Fibroblast of lung (primary cell): ENCODE measurements at regions not wholly inside any gene's neighbourhood (a gene's known extent, or its start where the extent isn't known, plus 50 kb on each side); places are given as distances from the start of the nearest gene placed in this dataset.

ENCODE experiments used
- DNase-seq, 2 donors: peaks; one replicate each; pipeline versions ENCODE4 v3.0.0 to v3.0.0-alpha.2; 2010; ENCODE audit warnings: low read depth in 2 of 2
- H2AFZ ChIP-seq: 2 replicates; pipeline ENCODE4 v1.5.1; 2012; ENCODE audit warnings: low read length, control low read depth, inconsistent platforms
- H3K27ac ChIP-seq: 2 replicates; pipeline ENCODE4 v1.5.1; 2011; ENCODE audit warnings: low read length, control low read depth; ENCODE audit not compliant: insufficient read depth
- H3K27me3 ChIP-seq: 2 replicates; pipeline ENCODE4 v1.5.1; 2011; ENCODE audit warnings: mild to moderate bottlenecking, low read length; ENCODE audit not compliant: control insufficient read depth, insufficient read depth
- H3K36me3 ChIP-seq: 2 replicates; pipeline ENCODE4 v1.5.1; 2011; ENCODE audit warnings: low read length; ENCODE audit not compliant: control insufficient read depth, insufficient read depth
- H3K4me1 ChIP-seq: 2 replicates; pipeline ENCODE4 v1.5.1; 2011; ENCODE audit warnings: low read length; ENCODE audit not compliant: control insufficient read depth, insufficient read depth; ENCODE audit errors: extremely low read depth
- H3K4me2 ChIP-seq: 2 replicates; pipeline ENCODE4 v1.5.1; 2011; ENCODE audit warnings: low read length, control low read depth; ENCODE audit not compliant: insufficient read depth; ENCODE audit errors: extremely low read depth
- H3K4me3 ChIP-seq, 4 experiments: fragments of 200-600 bp in 1 of 4; sonication (generic) in 1 of 4; replicated peaks in 1 of 4; 2 replicates each; pipeline ENCODE4 v1.5.1; 2011 to 2016; ENCODE audit warnings: low read length in 4 of 4, low read depth in 3 of 4, mild to moderate bottlenecking in 3 of 4, control low read depth in 2 of 4, inconsistent platforms in 1 of 4, mixed read lengths in 1 of 4; ENCODE audit not compliant: insufficient read depth in 1 of 4; ENCODE audit errors: control extremely low read depth in 1 of 4
- H3K79me2 ChIP-seq: 2 replicates; pipeline ENCODE4 v1.5.1; 2012; ENCODE audit warnings: mild to moderate bottlenecking, low read length, inconsistent platforms; ENCODE audit not compliant: control insufficient read depth, insufficient read depth
- H3K9ac ChIP-seq: 2 replicates; pipeline ENCODE4 v1.5.1; 2011; ENCODE audit warnings: mild to moderate bottlenecking, low read length, control low read depth; ENCODE audit not compliant: insufficient read depth
- H3K9me3 ChIP-seq: 2 replicates; pipeline ENCODE4 v1.5.1; 2012; ENCODE audit warnings: low read depth, low read length; ENCODE audit not compliant: control insufficient read depth, insufficient read depth
- H4K20me1 ChIP-seq: 2 replicates; pipeline ENCODE4 v1.5.1; 2011; ENCODE audit warnings: low read length; ENCODE audit not compliant: control insufficient read depth, insufficient read depth; ENCODE audit errors: extremely low read depth
- EZH2 ChIP-seq: IDR thresholded peaks from 2 replicates; pipeline ENCODE4 v1.5.1; 2012; ENCODE audit warnings: low read length, control low read depth, mild to moderate bottlenecking; ENCODE audit errors: missing control alignments
- TF ChIP-seq, protein P1 (sequence below), 2 donors: IDR thresholded peaks in 1 of 2; conservative IDR thresholded peaks in 1 of 2; 1 replicate in 1 of 2; 2 replicates in 1 of 2; pipeline ENCODE4 v1.5.1; 2011 to 2012; ENCODE audit warnings: low read length in 2 of 2, control low read depth in 1 of 2, inconsistent platforms in 1 of 2, low read depth in 1 of 2, mild to moderate bottlenecking in 1 of 2

DNA sequence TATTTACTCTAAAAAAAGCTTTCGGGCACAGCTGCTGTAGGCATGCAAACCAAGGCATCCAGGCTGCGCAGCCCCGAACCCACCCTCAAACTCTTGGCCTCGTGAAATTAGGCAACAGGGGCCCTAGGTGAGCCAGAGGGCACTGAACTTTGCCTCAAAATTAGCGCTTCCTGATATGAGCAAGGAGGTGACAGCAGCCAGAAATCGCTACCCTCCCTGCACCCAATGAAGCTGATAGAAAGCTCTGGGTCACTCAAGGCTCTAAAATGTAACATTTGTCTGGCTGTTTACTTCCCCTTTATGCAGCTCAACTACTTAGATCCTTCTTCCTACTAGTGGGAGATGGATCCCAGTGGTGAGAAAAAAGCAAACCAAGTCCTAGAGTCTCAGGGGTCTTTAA, 61.8 kb downstream of the PITPNM2 start:
- Histone ChIP-seq H3K9me3 (no peaks in the 10 kb centered on the region), H3K4me1 (peaks cover 13% of the 10 kb centered on the region), H3K27ac (peak overlapping the region; percentile 29), H3K4me3 (no peak overlapping the region), H3K36me3 (no peaks in the 10 kb centered on the region), H2AFZ (no peak overlapping the region), H3K4me2 (peak overlapping the region; percentile 4), H3K79me2 (no peaks in the 10 kb centered on the region), H3K9ac (no peak overlapping the region), H3K27me3 (no peaks in the 10 kb centered on the region), H4K20me1 (no peaks in the 10 kb centered on the region)
- no peak for DNase-seq
- TF ChIP-seq, protein P1, sequence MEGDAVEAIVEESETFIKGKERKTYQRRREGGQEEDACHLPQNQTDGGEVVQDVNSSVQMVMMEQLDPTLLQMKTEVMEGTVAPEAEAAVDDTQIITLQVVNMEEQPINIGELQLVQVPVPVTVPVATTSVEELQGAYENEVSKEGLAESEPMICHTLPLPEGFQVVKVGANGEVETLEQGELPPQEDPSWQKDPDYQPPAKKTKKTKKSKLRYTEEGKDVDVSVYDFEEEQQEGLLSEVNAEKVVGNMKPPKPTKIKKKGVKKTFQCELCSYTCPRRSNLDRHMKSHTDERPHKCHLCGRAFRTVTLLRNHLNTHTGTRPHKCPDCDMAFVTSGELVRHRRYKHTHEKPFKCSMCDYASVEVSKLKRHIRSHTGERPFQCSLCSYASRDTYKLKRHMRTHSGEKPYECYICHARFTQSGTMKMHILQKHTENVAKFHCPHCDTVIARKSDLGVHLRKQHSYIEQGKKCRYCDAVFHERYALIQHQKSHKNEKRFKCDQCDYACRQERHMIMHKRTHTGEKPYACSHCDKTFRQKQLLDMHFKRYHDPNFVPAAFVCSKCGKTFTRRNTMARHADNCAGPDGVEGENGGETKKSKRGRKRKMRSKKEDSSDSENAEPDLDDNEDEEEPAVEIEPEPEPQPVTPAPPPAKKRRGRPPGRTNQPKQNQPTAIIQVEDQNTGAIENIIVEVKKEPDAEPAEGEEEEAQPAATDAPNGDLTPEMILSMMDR (conservative IDR thresholded peaks at IDR 0.05 in 1 of 2, IDR thresholded peaks at IDR 0.05 in 1 of 2; ENCODE audit: low read depth in 1 of 2, low read length in 2 of 2), result no peak
- TF ChIP-seq EZH2, result no peak

DNA sequence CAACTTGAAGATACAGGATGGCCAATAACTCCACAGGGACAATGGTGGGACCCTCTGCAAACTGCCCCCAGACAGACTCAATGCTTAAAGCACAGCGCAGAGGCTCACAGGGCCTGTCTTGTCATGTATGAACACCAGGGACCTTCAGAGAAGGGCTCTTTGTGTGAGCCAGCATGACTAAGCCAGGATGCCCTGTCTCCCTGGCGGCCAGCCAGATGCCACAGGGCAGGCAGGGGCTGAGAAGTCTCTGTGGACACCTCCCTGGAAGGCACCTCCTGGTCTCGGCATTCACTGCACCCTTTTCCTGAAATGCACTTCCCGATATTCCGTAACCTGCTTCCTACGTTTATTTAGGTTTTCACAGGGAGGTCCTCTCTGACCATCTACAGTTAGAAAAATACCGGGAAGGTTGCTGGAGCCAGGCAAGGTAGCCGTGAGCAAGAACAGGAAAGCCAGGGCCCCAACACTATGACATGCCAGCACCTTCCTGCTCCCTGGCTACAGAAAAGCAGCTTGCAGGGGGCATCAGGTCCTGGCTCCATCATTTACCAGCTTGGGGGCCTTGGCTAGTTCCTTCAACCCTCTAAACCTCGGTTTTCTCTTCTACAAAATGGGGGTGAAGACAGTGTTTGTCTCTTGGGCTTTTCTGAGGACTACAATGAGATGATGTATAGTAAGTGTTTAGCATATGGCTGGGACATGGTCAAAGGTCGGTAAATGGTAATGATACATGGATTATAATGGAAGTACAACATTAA, 65.0 kb downstream of the PITPNM2 start:
- Histone ChIP-seq H3K4me3 (no peak overlapping the region), H3K9me3 (no peaks in the 10 kb centered on the region), H2AFZ (no peak overlapping the region), H3K27me3 (no peaks in the 10 kb centered on the region), H3K4me1 (peaks cover 12% of the 10 kb centered on the region), H3K79me2 (no peaks in the 10 kb centered on the region), H3K27ac (no peak overlapping the region), H3K4me2 (no peak overlapping the region), H3K36me3 (no peaks in the 10 kb centered on the region), H4K20me1 (no peaks in the 10 kb centered on the region), H3K9ac (no peak overlapping the region)
- TF ChIP-seq EZH2, result no peak
- TF ChIP-seq, protein P1 (conservative IDR thresholded peaks at IDR 0.05 in 1 of 2, IDR thresholded peaks at IDR 0.05 in 1 of 2; ENCODE audit: low read depth in 1 of 2, low read length in 2 of 2), result no peak
- peak in 1 of 2 donors; percentile 55 for DNase-seq

DNA sequence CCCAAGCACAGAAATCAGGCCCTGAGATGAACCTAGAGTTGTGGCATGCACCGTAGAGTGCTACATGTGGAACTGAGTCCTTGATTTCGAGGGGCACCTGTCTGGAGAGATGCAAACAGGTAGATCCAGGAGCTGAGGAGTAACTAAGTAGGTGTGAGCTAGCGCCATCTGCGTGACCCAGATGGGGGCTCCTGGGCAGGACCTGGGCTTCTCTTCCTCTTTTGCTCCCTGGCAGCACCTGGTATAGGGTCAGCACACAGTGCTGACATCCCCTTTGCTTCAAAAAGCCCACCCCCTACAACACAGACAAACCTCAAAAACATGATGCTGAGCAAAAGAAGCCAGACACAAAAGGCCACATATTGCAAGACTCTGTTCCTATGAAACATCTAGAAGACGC, 65.8 kb downstream of the PITPNM2 start:
- no peaks in the 10 kb centered on the region for H3K36me3 ChIP-seq
- H3K4me2 ChIP-seq, result no peak overlapping the region
- DNase-seq, result no peak
- no peak overlapping the region for H3K27ac ChIP-seq
- H3K79me2 ChIP-seq, result no peaks in the 10 kb centered on the region
- TF ChIP-seq EZH2, result no peak
- TF ChIP-seq, protein P1 (conservative IDR thresholded peaks at IDR 0.05 in 1 of 2, IDR thresholded peaks at IDR 0.05 in 1 of 2; ENCODE audit: low read depth in 1 of 2, low read length in 2 of 2), result no peak
- H3K9me3 ChIP-seq, result no peaks in the 10 kb centered on the region
- no peaks in the 10 kb centered on the region for H3K27me3 ChIP-seq
- no peak overlapping the region for H3K4me3 ChIP-seq
- H4K20me1 ChIP-seq, result no peaks in the 10 kb centered on the region
- H3K4me1 ChIP-seq, result peaks cover 12% of the 10 kb centered on the region
- H3K9ac ChIP-seq, result no peak overlapping the region
- H2AFZ ChIP-seq, result no peak overlapping the region
